GM12875 (cell line): ENCODE measurements at regions not wholly inside any gene's neighbourhood (a gene's known extent, or its start where the extent isn't known, plus 50 kb on each side); places are given as distances from the start of the nearest gene placed in this dataset.

ENCODE experiments used
- H3K4me3 ChIP-seq: one replicate; pipeline ENCODE4 v1.5.1; 2011; ENCODE audit warnings: low read depth, low read length, control low read depth
- TF ChIP-seq, protein P1 (sequence below): IDR thresholded peaks from 2 replicates; pipeline ENCODE4 v1.5.1; 2011; ENCODE audit warnings: low read depth, mild to moderate bottlenecking, control low read depth, inconsistent platforms, low read length, moderate library complexity, borderline replicate concordance; ENCODE audit not compliant: insufficient read depth

DNA sequence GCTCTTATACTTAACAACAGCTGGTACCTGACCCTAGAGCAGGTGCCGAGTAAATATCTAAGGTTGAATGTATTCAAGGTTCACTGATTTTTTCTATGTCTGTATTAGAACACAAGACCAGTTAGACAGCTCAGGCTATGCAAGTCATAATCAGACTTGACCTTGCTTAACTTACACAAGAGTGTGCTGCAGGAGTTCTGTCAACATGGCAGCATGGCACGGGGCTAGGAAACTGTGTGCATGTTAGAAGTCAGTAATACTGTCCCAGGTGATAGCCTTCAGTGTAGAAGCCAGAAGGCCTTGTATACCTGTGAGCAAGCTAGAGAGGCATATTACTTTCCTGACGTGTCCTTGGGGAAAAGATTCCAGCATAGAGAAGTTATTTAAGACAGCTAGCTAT, 253.1 kb downstream of the FAT3 start:
- TF ChIP-seq, protein P1, sequence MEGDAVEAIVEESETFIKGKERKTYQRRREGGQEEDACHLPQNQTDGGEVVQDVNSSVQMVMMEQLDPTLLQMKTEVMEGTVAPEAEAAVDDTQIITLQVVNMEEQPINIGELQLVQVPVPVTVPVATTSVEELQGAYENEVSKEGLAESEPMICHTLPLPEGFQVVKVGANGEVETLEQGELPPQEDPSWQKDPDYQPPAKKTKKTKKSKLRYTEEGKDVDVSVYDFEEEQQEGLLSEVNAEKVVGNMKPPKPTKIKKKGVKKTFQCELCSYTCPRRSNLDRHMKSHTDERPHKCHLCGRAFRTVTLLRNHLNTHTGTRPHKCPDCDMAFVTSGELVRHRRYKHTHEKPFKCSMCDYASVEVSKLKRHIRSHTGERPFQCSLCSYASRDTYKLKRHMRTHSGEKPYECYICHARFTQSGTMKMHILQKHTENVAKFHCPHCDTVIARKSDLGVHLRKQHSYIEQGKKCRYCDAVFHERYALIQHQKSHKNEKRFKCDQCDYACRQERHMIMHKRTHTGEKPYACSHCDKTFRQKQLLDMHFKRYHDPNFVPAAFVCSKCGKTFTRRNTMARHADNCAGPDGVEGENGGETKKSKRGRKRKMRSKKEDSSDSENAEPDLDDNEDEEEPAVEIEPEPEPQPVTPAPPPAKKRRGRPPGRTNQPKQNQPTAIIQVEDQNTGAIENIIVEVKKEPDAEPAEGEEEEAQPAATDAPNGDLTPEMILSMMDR = no peak
- H3K4me3 ChIP-seq = no peak overlapping the region

DNA sequence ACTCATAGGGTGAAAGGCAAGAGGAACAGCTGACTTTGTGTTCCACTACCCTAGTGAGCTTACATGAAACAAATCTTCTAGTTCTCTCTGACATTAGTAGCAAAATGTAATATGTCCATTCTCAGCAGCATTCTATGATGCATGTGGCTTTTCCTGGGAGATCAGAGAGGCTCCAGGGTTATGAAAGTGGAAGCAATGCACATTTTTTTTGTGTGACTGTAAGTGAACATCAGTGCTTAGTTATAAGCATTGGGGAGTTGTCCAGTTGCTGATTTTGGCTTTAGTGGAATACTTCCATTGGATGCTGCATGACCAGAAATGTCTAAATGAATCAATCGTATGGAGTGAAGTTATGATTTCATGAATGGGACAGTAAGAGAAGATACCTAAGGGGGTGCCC, 255.9 kb downstream of the FAT3 start:
- TF ChIP-seq, protein P1 = no peak

DNA sequence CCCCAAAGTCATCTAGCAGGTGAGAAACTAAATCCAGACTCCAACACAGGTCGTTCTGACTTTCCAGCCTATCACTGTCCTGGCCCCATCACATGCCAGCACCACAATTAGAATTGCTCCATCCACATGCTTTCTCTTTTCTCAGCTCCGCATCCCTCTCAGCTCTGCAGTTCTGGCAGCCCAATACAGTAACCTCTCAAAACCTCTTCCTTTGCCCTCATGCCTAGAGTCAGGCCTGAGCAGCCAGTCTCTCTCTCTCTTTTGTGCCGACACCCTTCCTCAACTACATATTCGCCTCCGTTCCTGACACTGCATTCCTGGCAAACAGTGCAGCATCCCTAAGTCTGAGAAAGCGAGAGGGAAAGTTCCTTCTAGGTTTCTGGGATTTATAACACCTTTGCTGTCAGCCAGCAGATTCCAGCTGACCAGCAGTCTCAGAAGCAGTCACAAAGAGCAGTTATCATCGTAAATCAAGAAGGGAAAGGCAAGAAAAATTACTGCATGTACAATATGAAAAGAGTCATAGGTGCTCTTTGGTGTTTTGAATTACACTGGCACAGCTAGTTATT, 258.0 kb downstream of the FAT3 start:
- TF ChIP-seq, protein P1 = no peak
- no peak overlapping the region for H3K4me3 ChIP-seq

More for the DNA sequence above, 255.9 kb downstream of the FAT3 start:
- no peak overlapping the region for H3K4me3 ChIP-seq

DNA sequence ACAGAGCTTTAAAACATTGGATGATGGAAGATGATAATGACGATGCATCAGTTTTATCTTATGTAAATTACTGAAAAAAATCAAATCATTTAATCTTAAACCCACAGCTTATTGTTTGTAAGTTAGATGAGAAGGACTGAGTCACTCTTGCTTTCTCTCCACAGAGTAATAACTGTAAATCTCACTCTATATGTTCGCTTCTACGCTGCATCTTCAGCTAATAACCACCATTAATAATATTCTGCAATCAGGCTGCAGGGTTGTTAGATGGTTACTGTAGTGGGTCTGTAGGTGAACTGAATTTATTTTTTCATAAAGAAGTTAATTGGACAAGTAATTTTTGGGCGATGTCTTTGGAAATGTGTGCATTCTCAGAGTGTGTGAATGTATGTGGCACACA, 260.0 kb downstream of the FAT3 start:
- TF ChIP-seq, protein P1 = no peak
- H3K4me3 ChIP-seq = no peak overlapping the region

DNA sequence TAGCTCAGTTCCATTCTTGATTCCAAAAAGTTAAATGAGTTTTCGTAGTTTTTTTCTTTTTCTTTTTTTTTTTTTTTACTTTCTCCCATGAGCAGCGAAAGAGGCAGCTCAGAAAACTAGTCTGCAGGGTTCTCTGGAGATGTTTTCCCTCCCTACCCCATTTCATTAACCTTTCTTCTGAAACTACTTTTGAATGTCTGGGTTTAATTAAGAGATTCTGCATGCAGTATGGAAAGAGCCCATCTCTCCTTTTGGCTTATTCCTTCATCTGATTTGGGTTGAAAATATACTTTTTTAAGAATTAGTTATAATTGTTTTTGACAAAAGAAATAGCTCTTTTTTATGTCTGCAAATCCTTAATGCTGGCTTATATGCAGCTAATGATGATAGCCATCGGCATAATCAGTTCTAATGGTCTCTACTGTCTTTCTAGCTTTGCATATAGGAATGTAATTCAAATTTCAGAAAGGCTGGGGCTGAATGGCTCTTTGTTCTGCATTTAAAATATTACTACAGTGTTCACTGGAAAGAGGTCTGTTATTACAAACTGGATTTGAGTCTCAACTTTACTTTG, 265.3 kb downstream of the FAT3 start:
- TF ChIP-seq, protein P1 = no peak
- H3K4me3 ChIP-seq = no peak overlapping the region

DNA sequence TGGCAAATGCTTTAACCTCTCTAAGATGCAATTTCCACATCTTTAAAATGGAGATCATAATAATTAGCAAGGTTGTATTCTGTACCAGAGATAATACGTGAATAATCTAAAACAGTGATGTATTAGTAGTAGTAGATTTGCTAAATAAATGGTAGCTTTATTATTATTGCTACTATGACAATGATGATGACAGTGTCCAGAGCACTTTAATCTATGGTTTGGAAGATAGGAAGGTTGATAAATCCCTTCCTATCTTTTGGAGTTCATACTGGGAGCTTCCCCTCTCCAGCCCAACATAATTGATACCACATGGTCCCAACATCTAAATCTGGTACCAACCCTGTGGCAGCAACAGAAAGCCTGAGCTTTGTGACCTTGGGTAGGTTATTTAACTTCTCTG, 267.8 kb downstream of the FAT3 start:
- TF ChIP-seq, protein P1 = no peak

DNA sequence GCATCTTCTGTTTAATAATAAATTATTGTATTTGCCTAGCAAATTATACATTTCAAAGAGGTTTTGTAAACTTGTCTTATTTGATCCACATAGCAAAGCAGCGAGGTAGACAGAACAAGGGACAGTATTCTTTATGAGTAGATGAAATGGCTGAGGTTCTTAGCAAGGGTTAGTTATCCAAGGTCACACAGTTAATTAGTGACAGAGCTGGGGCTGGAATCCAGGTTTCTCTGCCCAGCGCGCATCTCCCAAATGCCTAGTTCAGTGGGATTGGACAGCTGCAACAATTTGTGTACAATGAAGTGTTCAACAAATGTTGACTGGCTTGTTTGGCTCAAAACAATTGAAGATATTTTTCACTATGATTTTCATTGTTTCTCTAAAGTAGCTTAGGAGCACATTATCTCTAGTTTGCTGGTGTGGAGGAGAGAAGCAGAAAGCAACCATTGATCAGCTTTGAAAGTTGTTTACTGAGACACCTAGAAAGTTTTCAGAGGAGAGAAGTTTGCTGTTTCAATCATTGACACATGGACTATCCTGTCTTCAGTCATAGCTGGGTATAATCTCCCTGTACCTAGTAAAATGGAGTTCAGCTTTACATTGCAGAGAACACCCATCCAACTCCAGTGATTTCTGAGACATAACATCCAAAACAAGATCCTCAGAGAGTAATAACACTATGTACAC, 270.6 kb downstream of the FAT3 start:
- H3K4me3 ChIP-seq = no peak overlapping the region
- TF ChIP-seq, protein P1 = no peak

More for the DNA sequence above, 267.8 kb downstream of the FAT3 start:
- H3K4me3 ChIP-seq = no peak overlapping the region
